Large intestine (tissue), 3 donors: ENCODE measurements at regions not wholly inside any gene's neighbourhood (a gene's known extent, or its start where the extent isn't known, plus 50 kb on each side); places are given as distances from the start of the nearest gene placed in this dataset.

Source experiments
- DNase-seq, 2 donors: peaks; one replicate each; pipeline versions ENCODE4 v3.0.0 to v3.0.0-alpha.2; 2013
- H3K27ac ChIP-seq: one replicate; pipeline ENCODE4 v1.5.1; 2013; ENCODE audit warnings: low read length
- H3K27me3 ChIP-seq: 2 replicates; pipeline ENCODE4 v1.6.1; 2013; ENCODE audit warnings: low read length; ENCODE audit not compliant: control insufficient read depth, insufficient read depth
- H3K36me3 ChIP-seq: 2 replicates; pipeline ENCODE4 v1.6.1; 2013; ENCODE audit warnings: low read length; ENCODE audit not compliant: control insufficient read depth, insufficient read depth
- H3K4me1 ChIP-seq: one replicate; pipeline ENCODE4 v1.6.1; 2013; ENCODE audit warnings: low read length; ENCODE audit not compliant: control insufficient read depth, insufficient read depth
- H3K4me3 ChIP-seq: one replicate; pipeline ENCODE4 v1.5.1; 2013; ENCODE audit warnings: low read length
- H3K9me3 ChIP-seq: one replicate; pipeline ENCODE4 v1.6.1; 2013; ENCODE audit warnings: mild to moderate bottlenecking, low read depth, low read length, moderate library complexity; ENCODE audit not compliant: control insufficient read depth
- WGBS: methylation state at CpG from one replicate; pipeline ENCODE4 v1.1.5; 2013; ENCODE audit warnings: low lambda C conversion rate; ENCODE audit not compliant: insufficient coverage; 5-methylcytosine and 5-hydroxymethylcytosine counted together

DNA sequence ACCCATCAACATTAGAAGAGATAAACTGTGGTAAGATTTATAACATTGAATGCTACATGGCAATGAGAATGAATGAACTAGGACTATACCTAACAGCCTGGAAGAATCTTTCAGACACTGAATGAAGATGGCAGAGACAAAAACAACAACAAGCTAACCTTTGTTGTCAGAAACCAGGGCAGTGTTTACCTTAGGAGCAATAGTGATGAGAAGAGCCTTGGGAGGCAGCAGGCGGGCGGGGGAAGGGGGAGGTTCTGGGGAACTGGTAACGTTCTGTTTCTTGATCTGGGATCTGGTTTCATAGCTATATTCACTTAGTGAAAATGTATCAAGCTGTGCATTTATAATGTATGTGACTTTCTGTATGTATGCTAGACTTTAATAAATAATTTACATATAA lies 139.0 kb upstream of the TNRC6C start:
- Histone ChIP-seq H3K27ac (no peak overlapping the region), H3K27me3 (peaks cover 11% of the 10 kb centered on the region), H3K4me1 (no peaks in the 10 kb centered on the region), H3K36me3 (no peaks in the 10 kb centered on the region), H3K9me3 (no peaks in the 10 kb centered on the region), H3K4me3 (no peak overlapping the region)
- DNase-seq: no peak
- WGBS: no CpG with 5 or more reads among the region's 3 CpGs

GRCh38 chr17:77821114-77821513 lies 137.4 kb upstream of the TNRC6C start:
- H3K4me1 ChIP-seq: no peaks in the 10 kb centered on the region
- peaks cover 22% of the 10 kb centered on the region for H3K27me3 ChIP-seq
- H3K36me3 ChIP-seq: no peaks in the 10 kb centered on the region
- no CpG with 5 or more reads among the region's 8 CpGs for WGBS
- DNase-seq: no peak
- H3K4me3 ChIP-seq: no peak overlapping the region
- H3K27ac ChIP-seq: no peak overlapping the region
- no peaks in the 10 kb centered on the region for H3K9me3 ChIP-seq

DNA sequence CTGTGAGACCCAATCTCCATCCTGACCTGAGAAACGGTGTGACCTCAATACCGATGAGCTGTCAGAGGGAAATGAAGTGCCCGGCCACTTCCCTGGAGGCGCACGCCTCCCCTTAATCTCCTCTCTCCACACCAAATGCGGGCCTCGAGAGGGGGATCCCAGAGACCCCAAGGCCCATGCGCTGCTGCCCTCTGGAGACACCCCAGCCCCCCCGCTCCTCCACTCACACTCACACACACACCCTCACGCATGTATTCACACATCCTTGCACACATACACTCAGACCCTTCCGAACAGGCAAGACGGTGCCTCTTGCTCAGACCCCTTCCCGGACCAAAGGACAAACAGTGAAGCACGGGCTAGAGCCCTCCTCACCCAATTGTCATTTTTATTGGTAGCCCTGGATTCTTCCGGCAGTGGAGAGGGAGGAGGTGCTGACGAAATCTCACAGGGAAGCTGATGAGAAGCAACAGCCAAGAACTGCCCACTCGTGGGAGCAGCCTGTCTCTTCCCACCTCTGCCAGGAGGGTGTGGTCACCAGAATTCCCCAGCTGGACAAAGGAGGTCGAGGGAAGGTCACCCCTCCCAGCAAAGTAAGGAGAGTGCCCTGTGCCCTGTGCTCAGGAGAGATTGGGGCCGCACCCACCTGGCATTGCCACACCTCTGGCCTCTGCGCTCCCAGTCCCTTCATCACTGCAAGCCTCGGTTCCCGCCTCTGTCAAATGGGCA lies 136.0 kb upstream of the TNRC6C start:
- H3K4me3 ChIP-seq: no peak overlapping the region
- H3K27me3 ChIP-seq: peaks cover 26% of the 10 kb centered on the region
- no CpG with 5 or more reads among the region's 22 CpGs for WGBS
- DNase-seq: no peak
- no peaks in the 10 kb centered on the region for H3K9me3 ChIP-seq
- H3K4me1 ChIP-seq: no peaks in the 10 kb centered on the region
- H3K36me3 ChIP-seq: no peaks in the 10 kb centered on the region
- no peak overlapping the region for H3K27ac ChIP-seq

- Histone ChIP-seq H3K4me1 (no peaks in the 10 kb centered on the region), H3K4me3 (no peak overlapping the region), H3K36me3 (no peaks in the 10 kb centered on the region), H3K27me3 (peaks cover 22% of the 10 kb centered on the region), H3K27ac (no peak overlapping the region), H3K9me3 (no peaks in the 10 kb centered on the region)
- WGBS: 60% methylated on average over 1 of the region's 11 CpGs
- DNase-seq: no peak
These were observed 134.3 kb upstream of the TNRC6C start for GRCh38 chr17:77824102-77824779.

DNA sequence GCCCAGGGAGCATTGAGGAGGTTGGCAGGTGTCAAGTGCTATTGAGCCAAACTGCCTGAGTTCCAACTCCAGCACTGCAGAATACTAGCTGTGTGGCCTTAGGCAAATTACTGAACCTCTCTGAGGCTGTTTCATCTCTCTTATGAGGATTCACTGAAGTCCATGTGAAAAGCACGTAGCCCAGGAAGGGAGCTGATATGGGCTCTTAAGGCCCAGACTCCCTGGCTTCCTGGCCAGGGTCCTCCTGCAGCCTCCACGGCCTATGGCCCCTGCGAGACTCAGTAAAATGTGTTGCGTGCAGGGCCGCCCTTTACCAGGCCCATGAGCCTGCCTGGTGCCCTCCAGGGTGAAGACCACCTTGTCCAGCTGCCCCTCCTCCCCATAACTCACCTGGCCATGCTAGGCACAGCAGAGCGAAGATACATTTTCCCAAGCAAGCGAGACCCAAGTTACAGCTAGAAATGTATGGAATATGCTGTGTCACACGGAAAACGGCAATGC lies 133.7 kb upstream of the TNRC6C start:
- Histone ChIP-seq H3K4me1 (no peaks in the 10 kb centered on the region), H3K9me3 (no peaks in the 10 kb centered on the region), H3K36me3 (no peaks in the 10 kb centered on the region), H3K27ac (no peak overlapping the region), H3K27me3 (peaks cover 22% of the 10 kb centered on the region), H3K4me3 (no peak overlapping the region)
- WGBS: 67% methylated on average over 1 of the region's 9 CpGs
- DNase-seq: no peak

- Histone ChIP-seq H3K36me3 (no peaks in the 10 kb centered on the region), H3K27me3 (peaks cover 22% of the 10 kb centered on the region), H3K4me1 (peaks cover 2% of the 10 kb centered on the region), H3K9me3 (no peaks in the 10 kb centered on the region), H3K4me3 (no peak overlapping the region), H3K27ac (no peak overlapping the region)
- DNase-seq: no peak
- 40% methylated on average over 1 of the region's 15 CpGs for WGBS
These were observed 132.9 kb upstream of the TNRC6C start for GRCh38 chr17:77825621-77826020.

- no peak overlapping the region for H3K27ac ChIP-seq
- no peaks in the 10 kb centered on the region for H3K9me3 ChIP-seq
- no peak for DNase-seq
- WGBS: no CpG with 5 or more reads among the region's 8 CpGs
- no peaks in the 10 kb centered on the region for H3K36me3 ChIP-seq
- H3K4me1 ChIP-seq: peaks cover 3% of the 10 kb centered on the region
- H3K4me3 ChIP-seq: no peak overlapping the region
- H3K27me3 ChIP-seq: peaks cover 27% of the 10 kb centered on the region
These were observed 132.2 kb upstream of the TNRC6C start for GRCh38 chr17:77826132-77826873.

DNA sequence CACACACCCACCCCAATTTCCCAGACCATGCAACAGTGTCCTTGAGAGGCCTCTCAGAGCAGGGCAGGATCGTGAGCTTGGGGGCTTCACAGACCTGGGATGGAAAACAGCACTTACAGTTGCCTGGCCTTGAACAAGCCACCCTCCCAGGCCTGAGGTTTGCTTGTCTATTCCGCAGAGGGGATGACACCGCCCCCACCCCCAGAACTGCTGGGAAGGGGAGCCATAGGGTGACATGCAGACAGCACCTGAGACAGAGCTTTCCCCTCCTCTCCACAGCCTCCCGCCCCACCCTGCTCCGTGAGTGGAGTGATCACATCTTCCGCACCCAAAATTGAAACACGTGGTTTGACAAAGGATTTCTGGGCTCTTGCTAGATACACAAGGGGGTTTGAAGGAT lies 131.5 kb upstream of the TNRC6C start:
- peaks cover 3% of the 10 kb centered on the region for H3K4me1 ChIP-seq
- H3K36me3 ChIP-seq: no peaks in the 10 kb centered on the region
- no peaks in the 10 kb centered on the region for H3K9me3 ChIP-seq
- peaks cover 25% of the 10 kb centered on the region for H3K27me3 ChIP-seq
- H3K27ac ChIP-seq: no peak overlapping the region
- no peak overlapping the region for H3K4me3 ChIP-seq
- DNase-seq: no peak
- WGBS: no CpG with 5 or more reads among the region's 7 CpGs

- Histone ChIP-seq H3K4me1 (peaks cover 3% of the 10 kb centered on the region), H3K36me3 (no peaks in the 10 kb centered on the region), H3K9me3 (no peaks in the 10 kb centered on the region), H3K27me3 (peaks cover 28% of the 10 kb centered on the region), H3K27ac (no peak overlapping the region), H3K4me3 (no peak overlapping the region)
- WGBS: no CpG with 5 or more reads among the region's 5 CpGs
- no peak for DNase-seq
These were observed 131.0 kb upstream of the TNRC6C start for GRCh38 chr17:77827511-77827910.

DNA sequence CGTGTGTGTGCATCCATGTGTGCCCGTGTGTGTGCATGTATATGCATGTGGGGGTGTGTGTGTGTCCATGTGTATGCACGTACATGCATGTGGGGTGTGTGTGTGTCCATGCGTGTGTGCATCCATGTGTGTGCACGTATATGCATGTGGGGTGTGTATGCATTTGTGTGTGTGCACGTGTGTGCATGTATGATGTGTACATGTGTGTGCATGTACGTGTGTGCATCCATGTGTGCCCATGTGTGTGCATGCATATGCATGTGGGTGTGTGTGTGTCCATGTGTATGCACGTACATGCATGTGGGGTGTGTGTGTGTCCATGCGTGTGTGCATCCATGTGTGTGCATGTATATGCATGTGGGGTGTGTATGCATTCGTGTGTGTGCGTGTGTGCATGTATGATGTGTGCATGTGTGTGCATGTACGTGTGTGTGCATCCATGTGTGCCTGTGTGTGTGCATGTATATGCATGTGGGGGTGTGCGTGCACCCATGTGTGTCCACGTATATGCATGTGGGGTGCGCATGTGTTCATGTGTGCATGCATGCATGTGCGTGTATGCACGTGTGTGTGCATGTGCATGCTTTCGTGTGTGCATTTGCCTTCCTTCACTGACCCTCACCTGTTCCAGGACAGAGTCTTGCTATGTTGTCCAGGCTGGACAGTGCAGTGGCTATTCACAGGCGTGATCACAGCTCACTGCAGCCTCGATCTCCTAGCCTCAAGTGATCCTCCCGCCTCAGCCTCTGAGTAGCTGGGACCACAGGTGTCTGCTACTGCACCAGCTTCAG lies 129.6 kb upstream of the TNRC6C start:
- no peak for DNase-seq
- Histone ChIP-seq H3K4me1 (peaks cover 3% of the 10 kb centered on the region), H3K36me3 (no peaks in the 10 kb centered on the region), H3K27me3 (peaks cover 34% of the 10 kb centered on the region), H3K27ac (no peak overlapping the region), H3K4me3 (no peak overlapping the region), H3K9me3 (no peaks in the 10 kb centered on the region)
- WGBS: no CpG with 5 or more reads among the region's 21 CpGs
